ENCODE measurements at regions not wholly inside any gene's neighbourhood (a gene's known extent, or its start where the extent isn't known, plus 50 kb on each side); places are given as distances from the start of the nearest gene placed in this dataset.
"Not testable (repeated sequence)": the region's sequence is repeated elsewhere in the genome, so short reads cannot be mapped to it uniquely, and the experiment has no call there.

DNA sequence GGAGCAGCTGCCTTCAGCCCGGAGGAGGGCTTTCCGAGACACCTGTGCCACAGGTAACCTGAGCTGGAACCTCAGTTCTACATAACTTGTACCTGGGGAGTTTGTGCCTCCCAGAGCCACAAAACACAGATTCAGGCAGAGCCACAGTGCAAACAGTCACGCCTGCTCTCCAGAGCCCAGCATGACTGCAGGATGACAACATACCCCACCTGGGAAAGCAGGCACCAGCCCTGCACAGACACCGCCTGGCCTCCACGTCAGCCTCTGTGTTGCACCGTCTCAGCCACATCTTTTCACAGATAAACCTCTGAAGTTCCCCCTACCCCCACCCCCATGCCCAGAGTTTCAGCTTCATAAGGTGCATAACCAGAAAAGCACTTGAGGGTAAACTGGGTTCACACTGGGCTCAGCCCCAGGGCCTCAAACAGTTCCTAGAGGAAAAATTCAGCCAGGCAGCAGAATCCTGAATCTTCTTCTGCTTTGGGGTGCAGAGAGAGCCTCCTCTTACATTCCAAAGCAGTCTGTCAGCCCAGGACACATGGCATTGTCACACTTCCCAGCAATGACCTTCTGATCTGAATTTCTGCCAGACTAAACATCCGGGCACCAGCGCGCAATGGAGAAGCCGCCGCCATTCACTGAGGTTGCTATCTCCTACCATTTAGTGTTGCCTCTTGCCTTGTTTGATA is 229.5 kb downstream of the TOMM20 start:
- DNase-seq (ENCODE audit: low read depth) = no peak

DNA sequence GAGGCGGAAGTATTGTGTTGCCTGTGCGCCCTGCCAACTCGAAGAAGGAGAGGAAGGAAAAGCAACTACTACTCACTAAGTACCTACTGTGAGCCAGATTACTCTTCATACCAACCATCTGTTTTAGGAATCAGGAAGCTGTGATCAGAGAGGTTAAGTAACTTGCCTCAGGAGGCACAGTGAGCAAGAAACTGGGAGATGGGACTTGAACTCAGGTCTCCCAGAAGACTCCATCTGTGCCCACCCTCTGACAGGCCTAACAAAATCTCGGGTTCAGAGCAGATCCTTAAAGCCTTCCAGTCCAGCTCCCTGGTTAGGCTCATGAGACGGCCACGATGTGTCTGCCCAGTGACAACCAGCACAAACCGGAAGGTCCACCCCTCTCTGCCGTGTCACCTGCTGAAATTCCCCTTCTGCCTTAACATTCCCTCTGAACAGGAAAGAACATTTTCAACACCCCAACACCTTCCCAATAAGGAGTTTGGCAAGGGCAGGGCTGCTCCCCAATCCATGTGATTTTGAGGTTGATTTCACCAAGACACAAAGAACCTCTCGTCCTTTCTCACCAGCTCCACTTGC is 230.1 kb downstream of the TOMM20 start:
- no peak for DNase-seq (ENCODE audit: low read depth)

GRCh38 chr1:234897754-234898454 is 230.7 kb downstream of the TOMM20 start:
- DNase-seq (ENCODE audit: low read depth) = no peak

DNA sequence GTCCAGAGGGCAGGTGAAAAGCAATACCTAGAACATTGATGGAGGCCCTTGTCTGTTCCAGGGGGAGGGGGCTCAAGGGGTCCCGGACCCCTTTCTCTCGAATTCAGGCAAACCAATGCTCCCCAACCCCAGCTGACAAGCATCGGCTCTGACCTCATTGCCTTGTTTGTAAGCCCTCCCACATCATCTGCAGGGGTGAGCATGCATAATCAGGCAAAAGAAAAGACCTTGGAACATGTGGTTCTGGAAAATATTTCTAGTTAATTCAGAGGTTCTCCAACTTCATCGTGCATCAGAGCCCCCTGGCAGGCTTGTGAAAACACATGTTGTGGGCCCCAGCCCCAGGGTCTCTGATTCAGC is 231.3 kb downstream of the TOMM20 start:
- no peak for DNase-seq (ENCODE audit: low read depth)

- DNase-seq (ENCODE audit: low read depth) = no peak
Observed at GRCh38 chr1:234896477-234897389, 231.9 kb downstream of the TOMM20 start.

DNA sequence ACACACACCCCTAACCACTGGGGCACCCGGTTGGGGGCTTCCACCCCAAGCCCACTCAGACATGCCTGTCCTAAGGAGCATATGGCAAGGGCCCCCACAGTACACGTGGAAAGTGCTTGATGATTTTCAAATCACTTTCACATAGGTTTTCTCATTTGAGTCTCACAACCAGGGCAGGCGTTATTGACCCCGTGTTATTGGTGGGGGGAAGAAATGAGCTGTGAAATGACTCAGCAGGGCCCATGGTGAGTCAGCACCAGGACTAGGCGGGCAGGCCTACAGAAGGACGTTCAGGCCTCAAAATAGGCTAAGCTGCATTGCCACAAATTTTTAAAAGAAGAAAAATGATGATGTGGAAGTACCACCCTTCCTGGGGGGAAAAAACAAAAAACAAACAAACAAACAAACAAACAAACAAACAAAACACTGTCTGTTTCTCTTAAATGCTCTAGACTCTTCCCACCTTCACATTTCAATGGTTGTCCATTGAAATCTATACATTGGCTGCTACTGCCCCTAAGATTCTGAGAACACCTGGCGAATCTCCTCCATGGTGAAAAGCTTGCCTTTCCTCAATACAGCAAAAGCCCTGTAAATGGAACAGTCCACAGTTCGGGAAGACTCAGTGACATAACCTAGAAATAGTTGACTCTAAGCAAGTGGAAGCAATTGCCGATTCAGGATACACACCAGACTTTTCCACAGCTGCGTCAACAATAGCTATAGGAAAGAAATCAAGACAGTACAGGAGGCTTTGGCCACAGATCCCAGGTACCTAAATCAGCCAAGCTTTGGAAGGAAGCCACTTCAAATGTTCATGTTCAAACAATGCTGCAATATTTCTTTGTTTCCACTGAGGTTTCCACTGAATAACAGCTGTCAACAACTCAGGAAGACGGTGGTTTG is 234.7 kb downstream of the TOMM20 start:
- peak; percentile 53 for DNase-seq (ENCODE audit: low read depth)

DNA sequence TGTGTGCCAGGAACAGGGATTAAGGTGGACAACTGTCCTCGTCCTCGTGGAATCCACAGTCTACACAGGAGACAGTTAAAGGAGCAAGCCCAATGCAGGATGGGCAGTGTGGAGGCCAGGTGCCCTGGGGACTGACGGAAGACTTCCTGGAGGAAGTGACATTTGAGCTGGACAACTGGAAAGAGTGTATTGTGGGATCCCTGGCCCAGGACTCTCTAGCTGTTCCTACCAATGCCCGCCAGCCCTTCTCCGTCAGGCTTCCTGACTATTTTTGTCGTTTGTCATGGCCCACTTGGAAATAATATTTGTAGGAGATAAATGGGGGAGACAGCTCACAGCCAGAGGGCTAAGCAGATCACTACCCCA is 235.3 kb downstream of the TOMM20 start:
- no peak for DNase-seq (ENCODE audit: low read depth)

DNA sequence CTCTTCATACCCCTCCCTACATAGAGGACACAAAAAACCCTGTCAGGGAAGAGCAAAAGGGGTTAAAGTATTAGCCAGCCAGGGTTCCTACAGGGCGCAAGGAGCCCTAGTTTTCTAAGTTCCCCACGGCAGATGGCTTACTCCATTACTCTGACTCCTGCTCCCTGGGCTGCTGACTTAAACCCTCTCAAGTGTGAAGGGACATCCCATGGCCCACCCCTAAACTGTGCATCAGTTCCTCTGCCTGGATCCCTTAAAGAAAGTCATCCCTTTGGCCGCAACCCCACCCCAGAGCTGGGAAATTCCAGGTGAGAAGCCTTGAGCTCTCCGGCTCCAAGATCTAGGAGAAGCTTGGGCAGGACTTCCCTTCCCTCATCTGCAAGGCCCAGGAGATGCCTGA is 236.0 kb downstream of the TOMM20 start:
- no peak for DNase-seq (ENCODE audit: low read depth)

DNA sequence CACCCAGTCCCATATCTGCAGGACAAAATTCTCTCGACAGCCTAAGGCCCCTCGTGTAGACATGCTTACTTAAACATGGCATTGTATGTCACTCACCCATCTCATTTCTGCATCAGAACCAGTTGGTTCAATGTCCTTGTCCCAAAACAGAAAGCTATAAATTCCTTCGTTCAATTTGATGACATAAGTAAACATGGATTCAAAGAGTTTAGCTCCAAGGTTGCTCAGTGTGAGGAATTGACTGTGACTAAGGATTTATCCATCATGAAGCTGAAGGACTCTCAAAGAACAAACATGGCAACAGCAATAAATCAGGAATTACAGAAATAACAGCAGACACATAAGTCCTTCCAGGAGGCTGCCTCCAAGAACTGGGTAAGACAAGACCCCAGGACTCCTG is 237.2 kb downstream of the TOMM20 start:
- no peak for DNase-seq (ENCODE audit: low read depth)

DNA sequence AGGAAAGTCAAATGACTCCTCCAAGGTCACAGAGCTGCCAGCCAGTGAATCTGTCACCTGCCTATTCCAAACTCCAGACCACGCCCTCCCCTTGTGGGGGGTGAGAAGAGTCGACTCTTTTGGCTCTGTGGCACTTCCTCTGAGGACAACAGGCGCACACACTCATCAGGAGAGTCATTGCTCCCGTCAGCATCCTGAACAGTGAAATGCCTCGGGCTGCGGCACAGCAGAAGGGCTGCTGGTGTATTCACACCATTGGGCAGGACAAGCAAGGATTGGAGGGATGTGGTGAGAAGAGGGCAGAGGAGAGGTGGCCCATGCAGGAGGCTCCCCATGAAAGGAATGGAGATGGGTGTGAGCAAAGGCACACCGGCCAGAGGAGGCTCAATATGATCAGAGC is 239.0 kb downstream of the TOMM20 start:
- no peak for DNase-seq (ENCODE audit: low read depth)

GRCh38 chr1:234888247-234888646 is 240.4 kb downstream of the TOMM20 start:
- not testable (repeated sequence) for DNase-seq (ENCODE audit: low read depth)

- DNase-seq (ENCODE audit: low read depth) = no peak
Observed at GRCh38 chr1:234887016-234887900, 241.4 kb downstream of the TOMM20 start.

GRCh38 chr1:234886081-234886984 is 242.3 kb downstream of the TOMM20 start:
- no peak for DNase-seq (ENCODE audit: low read depth)

- no peak for DNase-seq (ENCODE audit: low read depth)
Observed at GRCh38 chr1:234885601-234886000, 243.0 kb downstream of the TOMM20 start.

GRCh38 chr1:234884701-234885100 is 243.9 kb downstream of the TOMM20 start:
- no peak for DNase-seq (ENCODE audit: low read depth)

DNA sequence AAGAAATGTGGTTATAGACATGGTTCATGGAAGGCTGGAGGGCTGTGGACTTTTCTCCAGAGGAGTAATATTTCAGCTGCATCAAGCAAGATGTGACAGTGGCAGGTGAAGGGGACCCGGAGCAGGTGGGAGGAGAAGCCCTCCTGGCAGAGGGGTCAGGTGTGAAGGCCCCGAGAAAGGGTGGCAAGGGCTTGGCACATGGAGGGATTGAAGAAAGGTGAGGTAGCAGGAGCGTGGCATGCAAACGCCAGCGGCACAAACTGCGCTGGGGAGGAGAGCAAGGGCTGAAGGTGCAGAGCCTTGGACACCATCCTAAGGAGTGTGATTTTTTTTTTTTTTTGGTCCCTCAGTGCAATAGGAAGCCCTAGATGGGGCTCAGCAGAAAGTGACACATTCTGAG is 244.6 kb downstream of the TOMM20 start:
- DNase-seq (ENCODE audit: low read depth) = no peak

DNA sequence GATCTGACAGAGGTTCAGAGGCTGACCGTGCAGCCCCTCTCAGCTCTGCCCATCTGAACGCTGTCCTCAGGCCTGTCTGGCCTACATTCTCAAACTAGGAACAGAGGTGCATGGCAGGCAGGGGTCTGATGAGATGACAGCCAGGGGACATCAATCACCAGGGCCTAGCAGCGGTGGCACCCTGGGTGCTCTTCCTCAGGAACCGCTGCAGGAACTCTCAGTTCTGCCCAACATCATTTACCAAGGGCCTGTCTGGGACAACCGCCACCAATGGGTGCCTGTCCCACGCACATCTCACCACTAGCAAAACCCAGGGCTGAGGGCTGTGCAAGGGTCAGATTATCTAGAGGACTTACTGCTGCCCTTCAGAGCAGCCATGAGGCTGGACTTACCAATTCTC is 245.7 kb downstream of the TOMM20 start:
- DNase-seq (ENCODE audit: low read depth) = no peak

DNA sequence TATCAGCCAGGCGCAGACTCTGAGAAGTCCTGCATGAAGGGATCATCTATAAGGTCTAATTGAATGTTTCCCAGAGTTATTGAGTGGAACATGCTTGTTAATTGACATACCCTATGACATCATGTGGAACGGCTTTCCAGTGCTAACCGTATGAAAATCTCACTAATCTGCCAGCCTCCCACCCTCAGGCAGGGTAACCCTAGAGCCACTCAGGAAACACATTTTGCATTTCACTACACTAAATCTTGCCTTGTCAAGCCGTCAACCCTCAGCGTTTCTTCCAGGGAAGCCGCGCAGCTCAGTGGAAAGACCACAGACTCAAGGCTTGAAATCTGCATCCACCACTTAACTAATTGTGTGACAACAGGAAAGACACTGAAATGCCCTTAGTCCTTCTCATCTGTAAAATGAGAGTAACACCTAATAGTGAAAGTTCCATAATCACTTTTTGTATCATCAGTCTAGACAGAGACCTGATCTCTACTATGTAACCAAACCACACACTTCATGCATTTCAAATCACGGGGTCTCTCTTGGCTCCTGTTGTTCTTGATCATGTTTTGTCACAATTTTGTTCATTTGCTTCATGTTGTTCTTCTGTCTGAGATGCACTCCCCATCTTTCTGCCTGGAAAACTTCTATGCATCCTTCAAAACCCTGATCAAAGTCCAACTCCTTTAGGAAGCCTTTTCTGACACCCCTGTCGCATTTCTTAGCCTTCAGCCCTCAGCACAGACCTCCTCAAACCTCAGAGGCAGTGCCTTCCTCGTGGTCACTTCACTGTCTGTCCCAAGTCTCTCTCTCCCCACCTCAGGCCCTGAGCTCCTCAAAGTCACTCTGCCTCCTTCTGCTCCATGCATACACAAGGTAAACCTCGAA is 246.5 kb downstream of the TOMM20 start:
- no peak for DNase-seq (ENCODE audit: low read depth)
